Keratinocyte (primary cell): ENCODE measurements at regions not wholly inside any gene's neighbourhood (a gene's known extent, or its start where the extent isn't known, plus 50 kb on each side); places are given as distances from the start of the nearest gene placed in this dataset.

Experiments used
- DNase-seq: peaks from one replicate; pipeline ENCODE4 v3.0.0-alpha.2; 2011; ENCODE audit warnings: low read depth, missing footprints, low spot score
- FAIRE-seq: peaks from 2 replicates; lab custom pipeline; 2011; peaks lifted over from hg19 to GRCh38; lab: Jason Lieb, UNC
- H2AFZ ChIP-seq: 2 replicates; pipeline ENCODE4 v1.6.0; 2012; ENCODE audit warnings: low read length, control low read depth, inconsistent platforms; ENCODE audit not compliant: control insufficient read depth
- H3K27ac ChIP-seq: 2 replicates; pipeline ENCODE4 v1.5.1; 2011; ENCODE audit warnings: low read length; ENCODE audit not compliant: control insufficient read depth, insufficient read depth
- H3K27me3 ChIP-seq: 3 replicates; pipeline ENCODE4 v1.6.0; 2011; ENCODE audit warnings: low read length; ENCODE audit not compliant: control insufficient read depth, insufficient read depth; ENCODE audit errors: extremely low read depth
- H3K36me3 ChIP-seq, 2 experiments: 2 replicates in 1 of 2; 3 replicates in 1 of 2; pipeline ENCODE4 v1.5.1; 2011; ENCODE audit warnings: low read length in 2 of 2, mild to moderate bottlenecking in 1 of 2; ENCODE audit not compliant: control insufficient read depth in 2 of 2, insufficient read depth in 2 of 2; ENCODE audit errors: extremely low read depth in 1 of 2
- H3K4me1 ChIP-seq: 3 replicates; pipeline ENCODE4 v1.5.1; 2011; ENCODE audit warnings: low read length; ENCODE audit not compliant: control insufficient read depth, insufficient read depth; ENCODE audit errors: extremely low read depth
- H3K4me2 ChIP-seq: 3 replicates; pipeline ENCODE4 v1.6.0; 2011; ENCODE audit warnings: low read depth, low read length; ENCODE audit not compliant: control insufficient read depth, insufficient read depth; ENCODE audit errors: extremely low read depth
- H3K4me3 ChIP-seq, 3 experiments: fragments of 200-600 bp in 1 of 3; sonication (generic) in 1 of 3; 2 replicates in 2 of 3; 3 replicates in 1 of 3; pipeline ENCODE4 v1.5.1; 2011 to 2016; ENCODE audit warnings: low read length in 3 of 3, mild to moderate bottlenecking in 3 of 3, control low read depth in 2 of 3, inconsistent platforms in 1 of 3, low read depth in 1 of 3, mixed read lengths in 1 of 3, mixed run types in 1 of 3, moderate library complexity in 1 of 3; ENCODE audit not compliant: control insufficient read depth in 2 of 3, insufficient read depth in 2 of 3; ENCODE audit errors: extremely low read depth in 1 of 3
- H3K79me2 ChIP-seq: 2 replicates; pipeline ENCODE4 v1.6.0; 2012; ENCODE audit warnings: low read length; ENCODE audit not compliant: control insufficient read depth, insufficient read depth
- H3K9ac ChIP-seq: 3 replicates; pipeline ENCODE4 v1.6.0; 2011; ENCODE audit warnings: low read length; ENCODE audit not compliant: control insufficient read depth, insufficient read depth; ENCODE audit errors: extremely low read depth
- H3K9me1 ChIP-seq: 3 replicates; pipeline ENCODE4 v1.6.0; 2011; ENCODE audit warnings: low read length; ENCODE audit not compliant: control insufficient read depth, insufficient read depth; ENCODE audit errors: extremely low read depth
- H3K9me3 ChIP-seq: 2 replicates; pipeline ENCODE4 v1.5.1; 2012; ENCODE audit warnings: low read depth, low read length; ENCODE audit not compliant: control insufficient read depth
- H4K20me1 ChIP-seq: 3 replicates; pipeline ENCODE4 v1.6.0; 2011; ENCODE audit warnings: low read length; ENCODE audit not compliant: control insufficient read depth, insufficient read depth; ENCODE audit errors: extremely low read depth
- EZH2 ChIP-seq: IDR thresholded peaks from one replicate; pipeline ENCODE4 v1.6.1; 2012; ENCODE audit warnings: inconsistent platforms, mild to moderate bottlenecking, low read length, moderate library complexity
- dilution Hi-C: fragments of 300-500 bp; cut with MboI; formaldehyde crosslinking; loops from one replicate; pipeline ENCODE4 v1.7.0; 2020; ENCODE audit warnings: low sequenced_read_pairs; ENCODE audit not compliant: extremely low pct_ligation_motif_present
- TF ChIP-seq, protein P1 (sequence below), 3 experiments: IDR thresholded peaks in 1 of 3; conservative IDR thresholded peaks in 1 of 3; optimal IDR thresholded peaks in 1 of 3; 2 replicates in 2 of 3; 3 replicates in 1 of 3; pipeline versions ENCODE3 to v1.5.1; 2011; ENCODE audit warnings: low read length in 3 of 3, mild to moderate bottlenecking in 3 of 3, moderate library complexity in 2 of 3, control low read depth in 1 of 3, inconsistent platforms in 1 of 3; ENCODE audit not compliant: insufficient read depth in 2 of 3; ENCODE audit errors: extremely low read depth in 1 of 3

DNA sequence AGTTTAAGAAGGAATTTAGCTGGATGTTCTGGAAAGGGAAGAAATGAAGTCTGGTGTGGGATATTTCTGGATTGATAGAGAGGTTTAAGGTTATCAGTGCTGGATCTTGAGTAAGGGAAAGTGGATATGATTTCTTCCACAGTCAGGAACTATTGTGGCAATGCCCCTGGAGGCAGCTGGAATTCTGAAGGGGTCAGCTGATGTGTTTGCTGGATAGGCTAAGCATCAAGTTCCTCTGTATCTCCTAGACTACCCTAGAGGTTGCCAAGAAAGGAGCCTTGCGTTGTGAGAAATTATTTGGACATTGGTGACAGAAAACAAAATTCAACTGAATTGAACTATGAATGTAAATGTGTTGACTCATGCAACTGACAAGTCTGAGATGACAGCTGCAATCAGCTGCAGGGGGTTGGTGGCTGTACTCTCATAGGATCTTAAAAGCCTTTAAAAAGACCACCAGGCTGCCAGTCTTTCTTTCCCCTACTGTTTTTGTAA, 244.4 kb downstream of the ATXN7L3B start:
- Histone ChIP-seq H3K9me1 (no peaks in the 10 kb centered on the region), H3K27ac (no peak overlapping the region), H3K9ac (no peak overlapping the region), H3K27me3 (no peaks in the 10 kb centered on the region), H3K79me2 (no peaks in the 10 kb centered on the region), H3K4me3 (no peak overlapping the region), H3K4me2 (no peak overlapping the region), H3K36me3 (no peaks in the 10 kb centered on the region), H4K20me1 (no peaks in the 10 kb centered on the region), H2AFZ (no peak overlapping the region), H3K9me3 (no peaks in the 10 kb centered on the region), H3K4me1 (no peaks in the 10 kb centered on the region)
- TF ChIP-seq, protein P1, sequence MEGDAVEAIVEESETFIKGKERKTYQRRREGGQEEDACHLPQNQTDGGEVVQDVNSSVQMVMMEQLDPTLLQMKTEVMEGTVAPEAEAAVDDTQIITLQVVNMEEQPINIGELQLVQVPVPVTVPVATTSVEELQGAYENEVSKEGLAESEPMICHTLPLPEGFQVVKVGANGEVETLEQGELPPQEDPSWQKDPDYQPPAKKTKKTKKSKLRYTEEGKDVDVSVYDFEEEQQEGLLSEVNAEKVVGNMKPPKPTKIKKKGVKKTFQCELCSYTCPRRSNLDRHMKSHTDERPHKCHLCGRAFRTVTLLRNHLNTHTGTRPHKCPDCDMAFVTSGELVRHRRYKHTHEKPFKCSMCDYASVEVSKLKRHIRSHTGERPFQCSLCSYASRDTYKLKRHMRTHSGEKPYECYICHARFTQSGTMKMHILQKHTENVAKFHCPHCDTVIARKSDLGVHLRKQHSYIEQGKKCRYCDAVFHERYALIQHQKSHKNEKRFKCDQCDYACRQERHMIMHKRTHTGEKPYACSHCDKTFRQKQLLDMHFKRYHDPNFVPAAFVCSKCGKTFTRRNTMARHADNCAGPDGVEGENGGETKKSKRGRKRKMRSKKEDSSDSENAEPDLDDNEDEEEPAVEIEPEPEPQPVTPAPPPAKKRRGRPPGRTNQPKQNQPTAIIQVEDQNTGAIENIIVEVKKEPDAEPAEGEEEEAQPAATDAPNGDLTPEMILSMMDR (optimal IDR thresholded peaks at IDR 0.05 in 1 of 3, IDR thresholded peaks at IDR 0.05 in 1 of 3, conservative IDR thresholded peaks at IDR 0.05 in 1 of 3; ENCODE audit: extremely low read depth in 1 of 3, insufficient read depth in 2 of 3, low read length in 3 of 3): no peak
- TF ChIP-seq EZH2: no peak
- dilution Hi-C loops: no loop called here
- DNase-seq (no peak), FAIRE-seq (no peak)

DNA sequence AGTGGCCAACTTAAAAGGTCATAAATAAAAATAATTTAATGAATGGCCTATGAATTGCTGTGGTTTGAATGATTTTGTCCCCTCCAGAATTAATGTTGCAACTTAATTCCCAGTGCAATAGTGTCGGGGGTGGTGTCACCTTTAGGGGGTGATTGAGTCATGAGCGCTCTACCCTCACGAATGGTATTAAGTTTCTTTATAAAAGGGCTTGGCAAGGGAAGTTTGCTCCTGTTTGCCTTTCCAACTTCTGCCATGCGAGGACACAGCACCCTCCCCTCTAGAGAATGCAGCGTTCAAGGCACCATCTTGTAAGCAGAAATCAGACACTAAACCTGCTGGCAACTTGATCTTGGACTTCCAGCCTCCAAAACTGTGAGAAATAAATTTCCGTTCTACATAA, 253.3 kb downstream of the ATXN7L3B start:
- dilution Hi-C loops: no loop called here
- no peaks in the 10 kb centered on the region for H4K20me1 ChIP-seq
- TF ChIP-seq, protein P1 (optimal IDR thresholded peaks at IDR 0.05 in 1 of 3, IDR thresholded peaks at IDR 0.05 in 1 of 3, conservative IDR thresholded peaks at IDR 0.05 in 1 of 3; ENCODE audit: extremely low read depth in 1 of 3, insufficient read depth in 2 of 3, low read length in 3 of 3): no peak
- no peak for TF ChIP-seq EZH2
- no peaks in the 10 kb centered on the region for H3K9me1 ChIP-seq
- no peaks in the 10 kb centered on the region for H3K9me3 ChIP-seq
- H3K4me1 ChIP-seq: no peaks in the 10 kb centered on the region
- DNase-seq (no peak), FAIRE-seq (no peak)
- no peak overlapping the region for H2AFZ ChIP-seq
- no peaks in the 10 kb centered on the region for H3K36me3 ChIP-seq
- H3K4me2 ChIP-seq: no peak overlapping the region
- no peaks in the 10 kb centered on the region for H3K27me3 ChIP-seq
- H3K79me2 ChIP-seq: no peaks in the 10 kb centered on the region
- no peak overlapping the region for H3K27ac ChIP-seq
- H3K9ac ChIP-seq: no peak overlapping the region
- no peak overlapping the region for H3K4me3 ChIP-seq
